MM.1S (cell line): ENCODE measurements at regions not wholly inside any gene's neighbourhood (a gene's known extent, or its start where the extent isn't known, plus 50 kb on each side); places are given as distances from the start of the nearest gene placed in this dataset.

Source experiments
- DNase-seq: peaks from one replicate; pipeline ENCODE4 v3.0.0-alpha.2; 2015
- H2AFZ ChIP-seq: fragments of 300-600 bp; sonication (generic); 2 replicates; pipeline ENCODE4 v1.6.0; 2016; ENCODE audit warnings: antibody characterized with exemption, low read length
- H3F3A ChIP-seq: fragments of 300-600 bp; sonication (generic); 2 replicates; pipeline ENCODE4 v1.6.1; 2016; ENCODE audit warnings: mild to moderate bottlenecking, antibody characterized with exemption, low read length, moderate library complexity, mixed read lengths; ENCODE audit not compliant: insufficient read depth
- H3K27ac ChIP-seq: fragments of 300-600 bp; sonication (generic); 2 replicates; pipeline ENCODE4 v1.5.1; 2016; ENCODE audit warnings: mild to moderate bottlenecking, low read length
- H3K27me3 ChIP-seq: fragments of 300-600 bp; sonication (generic); replicated peaks from 2 replicates; pipeline ENCODE4 v1.6.0; 2016; ENCODE audit warnings: low read length; ENCODE audit not compliant: insufficient read depth
- H3K36me3 ChIP-seq: fragments of 300-600 bp; sonication (generic); replicated peaks from 2 replicates; pipeline ENCODE4 v1.6.1; 2016; ENCODE audit warnings: mild to moderate bottlenecking, low read length, mixed read lengths; ENCODE audit not compliant: insufficient read depth
- H3K4me1 ChIP-seq: fragments of 300-600 bp; sonication (generic); 2 replicates; pipeline ENCODE4 v1.6.1; 2016; ENCODE audit warnings: low read length, mixed read lengths
- H3K4me2 ChIP-seq: fragments of 300-600 bp; sonication (generic); 2 replicates; pipeline ENCODE4 v1.6.0; 2016; ENCODE audit warnings: low read depth, low read length
- H3K4me3 ChIP-seq: fragments of 300-600 bp; sonication (generic); 2 replicates; pipeline ENCODE4 v1.5.1; 2016; ENCODE audit warnings: low read length, mixed read lengths
- H3K79me2 ChIP-seq: fragments of 300-600 bp; sonication (generic); 2 replicates; pipeline ENCODE4 v1.6.1; 2016; ENCODE audit warnings: mixed run types, low read length, mixed read lengths
- H3K9ac ChIP-seq: fragments of 300-600 bp; sonication (generic); 2 replicates; pipeline ENCODE4 v1.6.1; 2016; ENCODE audit warnings: low read length, mixed read lengths
- H3K9me2 ChIP-seq: fragments of 300-600 bp; sonication (generic); replicated peaks from 2 replicates; pipeline ENCODE4 v1.6.1; 2016; ENCODE audit warnings: mild to moderate bottlenecking, low read length, mixed read lengths; ENCODE audit not compliant: insufficient read depth
- H3K9me3 ChIP-seq: fragments of 300-600 bp; sonication (generic); replicated peaks from 2 replicates; pipeline ENCODE4 v1.6.1; 2016; ENCODE audit warnings: mild to moderate bottlenecking, low read length, mixed read lengths; ENCODE audit not compliant: insufficient read depth
- H4K20me1 ChIP-seq: fragments of 300-600 bp; sonication (generic); 2 replicates; pipeline ENCODE4 v1.6.1; 2016; ENCODE audit warnings: mild to moderate bottlenecking, low read length, moderate library complexity, mixed read lengths; ENCODE audit not compliant: insufficient read depth
- EZH2 ChIP-seq: fragments of 300-600 bp; sonication (generic); optimal IDR thresholded peaks from 2 replicates; pipeline ENCODE3; 2017; ENCODE audit warnings: low read depth, mild to moderate bottlenecking, antibody characterized with exemption, low read length, mixed read lengths
- EZH2phosphoT487 ChIP-seq: fragments of 300-600 bp; sonication (generic); IDR thresholded peaks from 2 replicates; pipeline ENCODE4 v1.6.1; 2018; ENCODE audit warnings: antibody characterized with exemption, low read length
- TF ChIP-seq, protein P1 (sequence below): fragments of 300-600 bp; sonication (generic); IDR thresholded peaks from 2 replicates; pipeline ENCODE4 v1.5.1; 2016; ENCODE audit warnings: antibody characterized with exemption, low read length, mixed read lengths

DNA sequence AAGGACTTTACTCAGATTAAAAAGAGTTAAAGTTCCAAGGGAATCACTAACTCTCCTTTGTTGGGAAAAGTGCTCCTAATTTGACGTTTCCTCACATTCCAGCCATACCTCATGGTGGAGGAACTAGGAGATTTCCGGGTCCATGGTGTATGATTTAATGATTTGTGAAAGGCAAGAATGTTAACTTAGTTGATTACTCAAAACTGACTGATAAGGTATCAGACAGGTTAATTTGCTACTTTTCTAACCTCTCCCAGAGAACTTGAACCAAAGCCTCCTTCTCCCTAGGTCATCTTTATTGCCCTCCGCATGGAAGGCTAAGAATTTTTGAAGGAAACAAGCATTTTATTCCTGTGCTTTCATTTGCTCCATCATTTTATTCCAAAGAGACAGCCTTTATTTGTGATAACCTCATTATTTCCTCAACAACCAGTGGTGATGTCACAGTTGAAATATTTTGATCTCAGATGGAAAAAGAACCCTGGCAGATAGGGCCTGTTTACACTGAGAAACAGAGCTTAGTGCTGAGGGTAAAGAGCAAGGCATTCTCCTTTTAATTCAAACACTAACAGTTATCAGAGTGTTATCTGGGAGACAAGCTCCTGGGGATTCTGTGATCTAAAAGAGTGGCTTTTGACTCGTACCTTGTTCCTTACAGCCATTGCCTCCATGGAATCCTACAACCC, 57.4 kb upstream of the BMP2 start:
- DNase-seq, result no peak
- H3K9me3 ChIP-seq, result no peaks in the 10 kb centered on the region
- H3K9me2 ChIP-seq, result no peaks in the 10 kb centered on the region
- no peak overlapping the region for H3K4me3 ChIP-seq
- no peak overlapping the region for H3K9ac ChIP-seq
- H2AFZ ChIP-seq, result no peak overlapping the region
- H3K27ac ChIP-seq, result no peak overlapping the region
- H4K20me1 ChIP-seq, result no peaks in the 10 kb centered on the region
- H3K27me3 ChIP-seq, result no peaks in the 10 kb centered on the region
- H3K4me1 ChIP-seq, result no peaks in the 10 kb centered on the region
- TF ChIP-seq EZH2 (no peak), EZH2phosphoT487 (no peak)
- TF ChIP-seq, protein P1, sequence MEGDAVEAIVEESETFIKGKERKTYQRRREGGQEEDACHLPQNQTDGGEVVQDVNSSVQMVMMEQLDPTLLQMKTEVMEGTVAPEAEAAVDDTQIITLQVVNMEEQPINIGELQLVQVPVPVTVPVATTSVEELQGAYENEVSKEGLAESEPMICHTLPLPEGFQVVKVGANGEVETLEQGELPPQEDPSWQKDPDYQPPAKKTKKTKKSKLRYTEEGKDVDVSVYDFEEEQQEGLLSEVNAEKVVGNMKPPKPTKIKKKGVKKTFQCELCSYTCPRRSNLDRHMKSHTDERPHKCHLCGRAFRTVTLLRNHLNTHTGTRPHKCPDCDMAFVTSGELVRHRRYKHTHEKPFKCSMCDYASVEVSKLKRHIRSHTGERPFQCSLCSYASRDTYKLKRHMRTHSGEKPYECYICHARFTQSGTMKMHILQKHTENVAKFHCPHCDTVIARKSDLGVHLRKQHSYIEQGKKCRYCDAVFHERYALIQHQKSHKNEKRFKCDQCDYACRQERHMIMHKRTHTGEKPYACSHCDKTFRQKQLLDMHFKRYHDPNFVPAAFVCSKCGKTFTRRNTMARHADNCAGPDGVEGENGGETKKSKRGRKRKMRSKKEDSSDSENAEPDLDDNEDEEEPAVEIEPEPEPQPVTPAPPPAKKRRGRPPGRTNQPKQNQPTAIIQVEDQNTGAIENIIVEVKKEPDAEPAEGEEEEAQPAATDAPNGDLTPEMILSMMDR, result no peak
- H3K79me2 ChIP-seq, result no peaks in the 10 kb centered on the region
- H3F3A ChIP-seq, result no peaks in the 10 kb centered on the region
- H3K36me3 ChIP-seq, result no peaks in the 10 kb centered on the region
- no peak overlapping the region for H3K4me2 ChIP-seq

DNA sequence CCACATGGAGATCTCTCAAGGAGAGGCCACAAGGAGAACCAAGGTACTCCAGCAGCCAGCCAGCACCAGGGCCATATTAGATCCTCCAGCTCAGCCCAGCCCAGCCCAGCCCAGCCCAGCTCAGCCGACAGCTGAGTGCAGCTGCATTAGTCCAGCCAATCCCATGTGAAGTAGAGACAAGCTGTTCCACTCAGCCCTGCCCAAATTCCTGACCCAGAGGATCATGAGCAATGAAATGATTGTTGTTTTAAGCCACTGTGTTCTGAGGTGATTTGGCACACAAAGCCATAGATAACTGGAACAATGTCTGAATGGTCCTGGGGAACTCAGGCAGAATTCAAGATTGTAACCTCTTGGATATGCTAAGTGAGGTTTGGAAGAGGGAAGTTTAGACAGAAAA, 59.5 kb upstream of the BMP2 start:
- no peaks in the 10 kb centered on the region for H3F3A ChIP-seq
- no peaks in the 10 kb centered on the region for H3K9me2 ChIP-seq
- no peak overlapping the region for H2AFZ ChIP-seq
- no peak for TF ChIP-seq EZH2
- TF ChIP-seq, protein P1, result no peak
- no peak for TF ChIP-seq EZH2phosphoT487
- no peaks in the 10 kb centered on the region for H3K27me3 ChIP-seq
- no peaks in the 10 kb centered on the region for H4K20me1 ChIP-seq
- H3K4me2 ChIP-seq, result no peak overlapping the region; the same call in 1 of the 2 replicates
- H3K27ac ChIP-seq, result no peak overlapping the region
- H3K4me1 ChIP-seq, result no peaks in the 10 kb centered on the region
- no peak for DNase-seq
- H3K9me3 ChIP-seq, result no peaks in the 10 kb centered on the region
- no peak overlapping the region for H3K4me3 ChIP-seq
- H3K36me3 ChIP-seq, result no peaks in the 10 kb centered on the region
- H3K9ac ChIP-seq, result no peak overlapping the region
- no peaks in the 10 kb centered on the region for H3K79me2 ChIP-seq

DNA sequence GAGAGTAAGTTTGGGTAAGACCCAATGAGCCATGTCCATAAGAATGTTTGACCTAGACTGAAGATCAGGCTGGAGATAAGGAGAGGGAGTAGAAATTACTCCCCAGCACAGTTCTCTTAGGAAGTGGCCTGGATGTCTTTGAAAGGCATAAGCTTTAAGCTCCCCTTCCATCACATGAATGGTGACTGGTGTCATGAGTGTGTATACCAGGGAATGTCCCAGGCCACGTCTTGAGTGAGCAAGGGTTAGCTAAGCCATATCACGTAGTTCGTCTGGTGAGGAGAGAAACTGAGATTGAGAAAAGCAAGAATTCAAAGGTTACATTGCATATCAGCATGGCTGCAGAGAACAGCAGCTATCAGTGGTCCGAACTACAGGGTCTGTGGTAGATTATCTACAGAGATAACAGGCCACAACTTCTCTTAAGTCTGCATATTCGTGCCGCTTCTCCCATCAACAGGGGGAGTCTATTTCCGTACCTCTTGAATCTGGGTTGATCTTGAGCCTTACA, 60.1 kb upstream of the BMP2 start:
- no peaks in the 10 kb centered on the region for H3K27me3 ChIP-seq
- H3K79me2 ChIP-seq, result no peaks in the 10 kb centered on the region
- H3K27ac ChIP-seq, result no peak overlapping the region
- H3K9ac ChIP-seq, result no peak overlapping the region
- H4K20me1 ChIP-seq, result no peaks in the 10 kb centered on the region
- H3K9me2 ChIP-seq, result no peaks in the 10 kb centered on the region
- no peak for DNase-seq
- no peak overlapping the region for H2AFZ ChIP-seq
- no peaks in the 10 kb centered on the region for H3K9me3 ChIP-seq
- TF ChIP-seq, protein P1, result no peak
- H3K4me3 ChIP-seq, result no peak overlapping the region
- H3K4me1 ChIP-seq, result no peaks in the 10 kb centered on the region
- no peaks in the 10 kb centered on the region for H3K36me3 ChIP-seq
- no peaks in the 10 kb centered on the region for H3F3A ChIP-seq
- no peak overlapping the region for H3K4me2 ChIP-seq
